Keratinocyte (primary cell): ENCODE measurements at regions not wholly inside any gene's neighbourhood (a gene's known extent, or its start where the extent isn't known, plus 50 kb on each side); places are given as distances from the start of the nearest gene placed in this dataset.

Experiments
- DNase-seq: peaks from one replicate; pipeline ENCODE4 v3.0.0-alpha.2; 2011; ENCODE audit warnings: low read depth, missing footprints, low spot score
- FAIRE-seq: peaks from 2 replicates; lab custom pipeline; 2011; peaks lifted over from hg19 to GRCh38; lab: Jason Lieb, UNC
- H2AFZ ChIP-seq: 2 replicates; pipeline ENCODE4 v1.6.0; 2012; ENCODE audit warnings: low read length, control low read depth, inconsistent platforms; ENCODE audit not compliant: control insufficient read depth
- H3K27ac ChIP-seq: 2 replicates; pipeline ENCODE4 v1.5.1; 2011; ENCODE audit warnings: low read length; ENCODE audit not compliant: control insufficient read depth, insufficient read depth
- H3K27me3 ChIP-seq: 3 replicates; pipeline ENCODE4 v1.6.0; 2011; ENCODE audit warnings: low read length; ENCODE audit not compliant: control insufficient read depth, insufficient read depth; ENCODE audit errors: extremely low read depth
- H3K36me3 ChIP-seq, 2 experiments: 2 replicates in 1 of 2; 3 replicates in 1 of 2; pipeline ENCODE4 v1.5.1; 2011; ENCODE audit warnings: low read length in 2 of 2, mild to moderate bottlenecking in 1 of 2; ENCODE audit not compliant: control insufficient read depth in 2 of 2, insufficient read depth in 2 of 2; ENCODE audit errors: extremely low read depth in 1 of 2
- H3K4me1 ChIP-seq: 3 replicates; pipeline ENCODE4 v1.5.1; 2011; ENCODE audit warnings: low read length; ENCODE audit not compliant: control insufficient read depth, insufficient read depth; ENCODE audit errors: extremely low read depth
- H3K4me2 ChIP-seq: 3 replicates; pipeline ENCODE4 v1.6.0; 2011; ENCODE audit warnings: low read depth, low read length; ENCODE audit not compliant: control insufficient read depth, insufficient read depth; ENCODE audit errors: extremely low read depth
- H3K4me3 ChIP-seq, 3 experiments: fragments of 200-600 bp in 1 of 3; sonication (generic) in 1 of 3; 2 replicates in 2 of 3; 3 replicates in 1 of 3; pipeline ENCODE4 v1.5.1; 2011 to 2016; ENCODE audit warnings: low read length in 3 of 3, mild to moderate bottlenecking in 3 of 3, control low read depth in 2 of 3, inconsistent platforms in 1 of 3, low read depth in 1 of 3, mixed read lengths in 1 of 3, mixed run types in 1 of 3, moderate library complexity in 1 of 3; ENCODE audit not compliant: control insufficient read depth in 2 of 3, insufficient read depth in 2 of 3; ENCODE audit errors: extremely low read depth in 1 of 3
- H3K79me2 ChIP-seq: 2 replicates; pipeline ENCODE4 v1.6.0; 2012; ENCODE audit warnings: low read length; ENCODE audit not compliant: control insufficient read depth, insufficient read depth
- H3K9ac ChIP-seq: 3 replicates; pipeline ENCODE4 v1.6.0; 2011; ENCODE audit warnings: low read length; ENCODE audit not compliant: control insufficient read depth, insufficient read depth; ENCODE audit errors: extremely low read depth
- H3K9me1 ChIP-seq: 3 replicates; pipeline ENCODE4 v1.6.0; 2011; ENCODE audit warnings: low read length; ENCODE audit not compliant: control insufficient read depth, insufficient read depth; ENCODE audit errors: extremely low read depth
- H3K9me3 ChIP-seq: 2 replicates; pipeline ENCODE4 v1.5.1; 2012; ENCODE audit warnings: low read depth, low read length; ENCODE audit not compliant: control insufficient read depth
- H4K20me1 ChIP-seq: 3 replicates; pipeline ENCODE4 v1.6.0; 2011; ENCODE audit warnings: low read length; ENCODE audit not compliant: control insufficient read depth, insufficient read depth; ENCODE audit errors: extremely low read depth
- CTCF ChIP-seq, 3 experiments: IDR thresholded peaks in 1 of 3; conservative IDR thresholded peaks in 1 of 3; optimal IDR thresholded peaks in 1 of 3; 2 replicates in 2 of 3; 3 replicates in 1 of 3; pipeline versions ENCODE3 to v1.5.1; 2011; ENCODE audit warnings: low read length in 3 of 3, mild to moderate bottlenecking in 3 of 3, moderate library complexity in 2 of 3, control low read depth in 1 of 3, inconsistent platforms in 1 of 3; ENCODE audit not compliant: insufficient read depth in 2 of 3; ENCODE audit errors: extremely low read depth in 1 of 3
- EZH2 ChIP-seq: IDR thresholded peaks from one replicate; pipeline ENCODE4 v1.6.1; 2012; ENCODE audit warnings: inconsistent platforms, mild to moderate bottlenecking, low read length, moderate library complexity
- dilution Hi-C: fragments of 300-500 bp; cut with MboI; formaldehyde crosslinking; loops from one replicate; pipeline ENCODE4 v1.7.0; 2020; ENCODE audit warnings: low sequenced_read_pairs; ENCODE audit not compliant: extremely low pct_ligation_motif_present

DNA sequence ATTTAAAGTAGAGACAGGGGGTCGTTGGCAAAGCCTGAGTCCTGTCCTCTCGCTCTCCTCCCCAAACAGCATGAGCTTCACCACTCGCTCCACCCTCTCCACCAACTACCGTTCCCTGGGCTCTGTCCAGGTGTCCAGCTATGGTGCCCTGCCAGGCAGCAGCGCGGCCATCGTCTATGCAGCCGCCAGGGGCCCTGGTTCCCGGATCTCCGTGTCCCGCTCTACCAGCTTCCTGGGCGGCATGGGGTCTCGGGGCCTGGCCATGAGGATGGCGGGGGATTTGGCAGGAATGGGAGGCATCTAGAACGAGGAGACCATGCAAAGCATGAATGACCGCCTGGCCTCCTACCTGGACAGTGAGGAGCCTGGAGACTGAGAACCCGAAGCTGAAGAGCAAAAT lies 1117.2 kb upstream of the MIR17HG start:
- Histone ChIP-seq H3K9me1 (no peaks in the 10 kb centered on the region), H3K4me1 (no peaks in the 10 kb centered on the region), H3K27me3 (no peaks in the 10 kb centered on the region), H3K4me2 (no peak overlapping the region), H2AFZ (no peak overlapping the region), H3K9me3 (no peaks in the 10 kb centered on the region), H3K36me3 (no peaks in the 10 kb centered on the region), H3K79me2 (no peaks in the 10 kb centered on the region), H4K20me1 (no peaks in the 10 kb centered on the region), H3K4me3 (no peak overlapping the region), H3K27ac (no peak overlapping the region), H3K9ac (no peak overlapping the region)
- no peak for TF ChIP-seq EZH2
- no peak for TF ChIP-seq CTCF (optimal IDR thresholded peaks at IDR 0.05 in 1 of 3, IDR thresholded peaks at IDR 0.05 in 1 of 3, conservative IDR thresholded peaks at IDR 0.05 in 1 of 3; ENCODE audit: extremely low read depth in 1 of 3, insufficient read depth in 2 of 3, low read length in 3 of 3)
- dilution Hi-C loops = no loop called here
- DNase-seq (no peak), FAIRE-seq (no peak)

DNA sequence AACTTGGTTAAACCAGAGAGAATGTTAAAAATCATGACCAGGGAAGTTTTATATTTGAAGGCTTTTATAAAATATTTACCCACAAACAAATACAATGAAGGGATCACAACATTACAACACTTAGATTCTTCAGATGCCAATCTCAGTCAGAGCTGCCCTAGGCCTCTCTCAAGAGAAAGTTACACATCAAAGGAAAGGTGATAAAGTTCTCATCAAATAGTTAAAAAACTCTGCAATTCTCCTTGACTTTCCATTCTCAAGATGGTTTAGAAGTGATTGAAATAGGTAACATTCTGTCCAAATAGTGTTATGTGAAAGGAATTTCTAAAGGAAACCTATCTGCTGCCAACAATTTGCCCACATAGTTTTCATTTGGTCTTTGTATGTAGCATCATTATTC lies 1115.2 kb upstream of the MIR17HG start:
- Histone ChIP-seq H3K4me3 (no peak overlapping the region), H3K9me3 (no peaks in the 10 kb centered on the region), H2AFZ (no peak overlapping the region), H3K27me3 (no peaks in the 10 kb centered on the region), H4K20me1 (no peaks in the 10 kb centered on the region), H3K9me1 (no peaks in the 10 kb centered on the region), H3K79me2 (no peaks in the 10 kb centered on the region), H3K4me1 (no peaks in the 10 kb centered on the region), H3K36me3 (no peaks in the 10 kb centered on the region), H3K9ac (no peak overlapping the region), H3K4me2 (no peak overlapping the region), H3K27ac (no peak overlapping the region)
- DNase-seq (no peak), FAIRE-seq (no peak)
- dilution Hi-C loops = no loop called here
- no peak for TF ChIP-seq EZH2
- TF ChIP-seq CTCF (optimal IDR thresholded peaks at IDR 0.05 in 1 of 3, IDR thresholded peaks at IDR 0.05 in 1 of 3, conservative IDR thresholded peaks at IDR 0.05 in 1 of 3; ENCODE audit: extremely low read depth in 1 of 3, insufficient read depth in 2 of 3, low read length in 3 of 3) = no peak
